Right renal cortex interstitium (tissue), 3 donors: ENCODE measurements at regions not wholly inside any gene's neighbourhood (a gene's known extent, or its start where the extent isn't known, plus 50 kb on each side); places are given as distances from the start of the nearest gene placed in this dataset.
"Not testable (repeated sequence)": the region's sequence is repeated elsewhere in the genome, so short reads cannot be mapped to it uniquely, and the experiment has no call there.

Source experiments
- DNase-seq, 3 donors: peaks; one replicate each; pipeline ENCODE4 v3.0.0-alpha.2; 2013; ENCODE audit warnings: low read depth in 3 of 3, low spot score in 2 of 3

- no peak for DNase-seq
These were observed 83.6 kb upstream of the ZNF423 start for GRCh38 chr16:49939495-49939894.

GRCh38 chr16:49940464-49941224, 84.4 kb upstream of the CNEP1R1 start:
- DNase-seq, result no peak

- no peak for DNase-seq
These were observed 80.8 kb upstream of the CNEP1R1 start for GRCh38 chr16:49944221-49944620.

GRCh38 chr16:49947907-49948678, 76.9 kb upstream of the CNEP1R1 start:
- DNase-seq, result no peak

- no peak for DNase-seq
These were observed 73.3 kb upstream of the CNEP1R1 start for GRCh38 chr16:49951574-49952195.

- no peak for DNase-seq
These were observed 72.6 kb upstream of the CNEP1R1 start for GRCh38 chr16:49952386-49952785.

- no peak for DNase-seq
These were observed 71.9 kb upstream of the CNEP1R1 start for GRCh38 chr16:49953090-49953489.

- no peak for DNase-seq
These were observed 69.2 kb upstream of the CNEP1R1 start for GRCh38 chr16:49955858-49956257.

GRCh38 chr16:49956915-49957314, 68.1 kb upstream of the CNEP1R1 start:
- DNase-seq, result no peak

GRCh38 chr16:49958448-49958847, 66.6 kb upstream of the CNEP1R1 start:
- DNase-seq, result no peak

GRCh38 chr16:49959552-49960277, 65.3 kb upstream of the CNEP1R1 start:
- no peak for DNase-seq

- DNase-seq, result no peak
These were observed 63.9 kb upstream of the CNEP1R1 start for GRCh38 chr16:49961089-49961488.

GRCh38 chr16:49962566-49962965, 62.5 kb upstream of the CNEP1R1 start:
- not testable (repeated sequence) for DNase-seq

- no peak for DNase-seq
These were observed 60.7 kb upstream of the CNEP1R1 start for GRCh38 chr16:49964316-49964715.

- no peak for DNase-seq
These were observed 60.1 kb upstream of the CNEP1R1 start for GRCh38 chr16:49964973-49965372.

- no peak for DNase-seq
These were observed 57.9 kb upstream of the CNEP1R1 start for GRCh38 chr16:49967012-49967559.

- no peak for DNase-seq
These were observed 55.7 kb upstream of the CNEP1R1 start for GRCh38 chr16:49969091-49970030.

GRCh38 chr16:49970797-49971431, 54.1 kb upstream of the CNEP1R1 start:
- no peak for DNase-seq

- no peak for DNase-seq
These were observed 52.7 kb upstream of the CNEP1R1 start for GRCh38 chr16:49972280-49972679.
